ENCODE measurements at regions not wholly inside any gene's neighbourhood (a gene's known extent, or its start where the extent isn't known, plus 50 kb on each side); places are given as distances from the start of the nearest gene placed in this dataset.
"Not testable (repeated sequence)": the region's sequence is repeated elsewhere in the genome, so short reads cannot be mapped to it uniquely, and the experiment has no call there.

DNA sequence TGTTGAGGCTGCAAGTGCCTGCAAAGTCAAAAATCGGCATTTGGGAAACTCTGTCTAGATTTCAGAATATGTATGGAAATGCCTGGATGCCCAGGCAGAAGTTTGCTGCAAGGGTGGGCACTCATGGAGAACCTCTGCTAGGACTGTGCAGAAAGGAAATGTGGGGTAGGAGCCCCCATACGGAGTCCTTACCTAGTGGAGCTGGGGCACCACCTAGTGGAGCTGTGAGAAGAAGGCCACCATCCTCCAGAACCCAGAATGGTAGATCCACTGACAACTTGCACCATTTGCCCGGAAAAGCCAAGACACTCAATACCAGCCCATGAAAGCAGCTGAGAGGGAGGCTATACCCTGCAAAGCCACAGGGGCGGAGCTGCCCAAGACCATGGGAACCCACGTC is 671.2 kb upstream of the ZWINT start:
- not testable (repeated sequence) for H3K4me1 ChIP-seq (ENCODE audit: control insufficient read depth in 1 of 2, insufficient read depth in 2 of 2, low read length in 2 of 2); H3K27me3 ChIP-seq (ENCODE audit: low read depth, low read length); H3K4me3 ChIP-seq (ENCODE audit: low read depth in 1 of 2, low read length in 2 of 2); H3K36me3 ChIP-seq (ENCODE audit: control insufficient read depth in 1 of 2, insufficient read depth in 2 of 2, low read length in 2 of 2); H3K27ac ChIP-seq (ENCODE audit: low read length)
- peaks cover 0 to 17% of the 10 kb centered on the region in 2 donors for H3K9me3 ChIP-seq (ENCODE audit: control insufficient read depth in 1 of 2, low read length in 2 of 2)

- peaks cover 0 to 17% of the 10 kb centered on the region in 2 donors for H3K9me3 ChIP-seq (ENCODE audit: control insufficient read depth in 1 of 2, low read length in 2 of 2)
- peak overlapping the region in 1 of 2 donors; percentile 35 for H3K4me3 ChIP-seq (ENCODE audit: low read depth in 1 of 2, low read length in 2 of 2)
- H3K27ac ChIP-seq (ENCODE audit: low read length) = no peak overlapping the region
- no peaks in the 10 kb centered on the region for H3K4me1 ChIP-seq (ENCODE audit: control insufficient read depth in 1 of 2, insufficient read depth in 2 of 2, low read length in 2 of 2)
- H3K36me3 ChIP-seq (ENCODE audit: control insufficient read depth in 1 of 2, insufficient read depth in 2 of 2, low read length in 2 of 2) = no peaks in the 10 kb centered on the region
- H3K27me3 ChIP-seq (ENCODE audit: low read depth, low read length) = no peaks in the 10 kb centered on the region
Measured at GRCh38 chr10:57031346-57031745, 670.3 kb upstream of the ZWINT start.

DNA sequence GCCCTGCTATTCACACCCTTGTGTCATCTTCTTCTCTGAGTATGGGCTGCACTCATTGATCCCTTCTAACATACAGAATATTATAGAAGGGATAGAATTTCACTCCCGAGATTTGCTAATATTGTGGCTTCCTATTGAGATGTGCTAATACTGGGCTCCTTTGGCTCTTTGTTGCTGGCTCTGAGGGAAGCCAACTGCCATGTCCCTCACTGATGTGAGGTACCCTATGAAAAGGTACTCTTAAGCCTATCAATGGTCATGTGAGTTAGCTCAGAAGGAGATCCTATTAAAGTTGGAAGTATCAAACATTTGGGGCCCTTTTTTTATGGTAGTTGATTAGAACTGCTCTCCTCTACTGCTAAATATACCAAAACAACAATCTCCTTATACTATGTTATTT is 665.2 kb upstream of the ZWINT start:
- no peak overlapping the region for H3K27ac ChIP-seq (ENCODE audit: low read length)
- H3K9me3 ChIP-seq (ENCODE audit: control insufficient read depth in 1 of 2, low read length in 2 of 2) = peaks cover 0 to 2% of the 10 kb centered on the region in 2 donors
- H3K4me1 ChIP-seq (ENCODE audit: control insufficient read depth in 1 of 2, insufficient read depth in 2 of 2, low read length in 2 of 2) = no peaks in the 10 kb centered on the region
- H3K4me3 ChIP-seq (ENCODE audit: low read depth in 1 of 2, low read length in 2 of 2) = no peak overlapping the region
- no peaks in the 10 kb centered on the region for H3K27me3 ChIP-seq (ENCODE audit: low read depth, low read length)
- H3K36me3 ChIP-seq (ENCODE audit: control insufficient read depth in 1 of 2, insufficient read depth in 2 of 2, low read length in 2 of 2) = no peaks in the 10 kb centered on the region

GRCh38 chr10:57023626-57024025 is 662.6 kb upstream of the ZWINT start:
- no peaks in the 10 kb centered on the region for H3K4me1 ChIP-seq (ENCODE audit: control insufficient read depth in 1 of 2, insufficient read depth in 2 of 2, low read length in 2 of 2)

GRCh38 chr10:57018452-57018851 is 657.4 kb upstream of the ZWINT start:
- no peaks in the 10 kb centered on the region for H3K9me3 ChIP-seq (ENCODE audit: control insufficient read depth in 1 of 2, low read length in 2 of 2)
- H3K4me1 ChIP-seq (ENCODE audit: control insufficient read depth in 1 of 2, insufficient read depth in 2 of 2, low read length in 2 of 2) = no peaks in the 10 kb centered on the region
- no peaks in the 10 kb centered on the region for H3K36me3 ChIP-seq (ENCODE audit: control insufficient read depth in 1 of 2, insufficient read depth in 2 of 2, low read length in 2 of 2)
- no peak overlapping the region for H3K27ac ChIP-seq (ENCODE audit: low read length)
- H3K4me3 ChIP-seq (ENCODE audit: low read depth in 1 of 2, low read length in 2 of 2) = no peak overlapping the region
- H3K27me3 ChIP-seq (ENCODE audit: low read depth, low read length) = no peaks in the 10 kb centered on the region

More at GRCh38 chr10:57023626-57024025, 662.6 kb upstream of the ZWINT start:
- no peak overlapping the region for H3K27ac ChIP-seq (ENCODE audit: low read length)
- H3K9me3 ChIP-seq (ENCODE audit: control insufficient read depth in 1 of 2, low read length in 2 of 2) = no peaks in the 10 kb centered on the region
- no peaks in the 10 kb centered on the region for H3K36me3 ChIP-seq (ENCODE audit: control insufficient read depth in 1 of 2, insufficient read depth in 2 of 2, low read length in 2 of 2)
- no peak overlapping the region for H3K4me3 ChIP-seq (ENCODE audit: low read depth in 1 of 2, low read length in 2 of 2)
- no peaks in the 10 kb centered on the region for H3K27me3 ChIP-seq (ENCODE audit: low read depth, low read length)

DNA sequence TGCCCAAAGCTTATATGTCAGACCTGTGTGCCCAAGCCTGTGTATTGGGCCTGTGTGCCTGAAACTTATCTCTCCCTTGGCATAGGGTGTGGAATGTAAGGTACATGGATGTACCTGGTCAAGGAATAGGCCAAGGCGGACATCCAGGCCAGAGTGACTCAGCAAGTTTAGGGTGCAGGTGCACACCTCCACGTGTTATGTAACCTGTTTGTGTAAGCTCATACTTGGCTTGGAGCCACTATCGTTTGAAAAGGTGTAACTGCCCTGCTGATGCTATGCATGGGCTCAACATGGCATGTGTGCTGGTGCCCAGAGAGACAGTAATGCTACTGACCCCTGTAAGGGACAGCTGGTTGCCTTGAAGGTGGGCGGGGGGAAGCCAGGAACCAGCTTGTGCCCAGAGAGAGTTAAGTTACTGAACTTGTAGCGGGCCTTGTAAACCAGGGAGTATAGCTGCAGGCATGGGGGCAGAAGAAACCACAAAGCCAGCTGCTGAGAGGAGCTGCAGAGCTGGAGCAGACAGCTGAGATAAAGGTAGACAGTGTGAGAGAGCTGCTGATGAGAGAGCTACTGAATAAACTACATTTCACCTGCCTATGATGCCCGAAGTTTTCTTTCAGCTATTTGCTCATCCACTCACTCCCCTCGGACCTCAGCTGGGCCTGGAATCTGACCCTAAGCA is 656.4 kb upstream of the ZWINT start:
- H3K27ac ChIP-seq (ENCODE audit: low read length) = no peak overlapping the region
- H3K36me3 ChIP-seq (ENCODE audit: control insufficient read depth in 1 of 2, insufficient read depth in 2 of 2, low read length in 2 of 2) = no peaks in the 10 kb centered on the region
- no peaks in the 10 kb centered on the region for H3K4me1 ChIP-seq (ENCODE audit: control insufficient read depth in 1 of 2, insufficient read depth in 2 of 2, low read length in 2 of 2)
- no peak overlapping the region for H3K4me3 ChIP-seq (ENCODE audit: low read depth in 1 of 2, low read length in 2 of 2)
- no peaks in the 10 kb centered on the region for H3K27me3 ChIP-seq (ENCODE audit: low read depth, low read length)
- no peaks in the 10 kb centered on the region for H3K9me3 ChIP-seq (ENCODE audit: control insufficient read depth in 1 of 2, low read length in 2 of 2)

GRCh38 chr10:57015595-57016318 is 654.7 kb upstream of the ZWINT start:
- Histone ChIP-seq H3K9me3 (ENCODE audit: control insufficient read depth in 1 of 2, low read length in 2 of 2) (no peaks in the 10 kb centered on the region), H3K27ac (ENCODE audit: low read length) (no peak overlapping the region), H3K36me3 (ENCODE audit: control insufficient read depth in 1 of 2, insufficient read depth in 2 of 2, low read length in 2 of 2) (no peaks in the 10 kb centered on the region), H3K27me3 (ENCODE audit: low read depth, low read length) (no peaks in the 10 kb centered on the region), H3K4me1 (ENCODE audit: control insufficient read depth in 1 of 2, insufficient read depth in 2 of 2, low read length in 2 of 2) (no peaks in the 10 kb centered on the region), H3K4me3 (ENCODE audit: low read depth in 1 of 2, low read length in 2 of 2) (no peak overlapping the region)

- no peaks in the 10 kb centered on the region for H3K4me1 ChIP-seq (ENCODE audit: control insufficient read depth in 1 of 2, insufficient read depth in 2 of 2, low read length in 2 of 2)
- H3K27ac ChIP-seq (ENCODE audit: low read length) = no peak overlapping the region
- no peaks in the 10 kb centered on the region for H3K27me3 ChIP-seq (ENCODE audit: low read depth, low read length)
- H3K36me3 ChIP-seq (ENCODE audit: control insufficient read depth in 1 of 2, insufficient read depth in 2 of 2, low read length in 2 of 2) = no peaks in the 10 kb centered on the region
- H3K4me3 ChIP-seq (ENCODE audit: low read depth in 1 of 2, low read length in 2 of 2) = no peak overlapping the region
- H3K9me3 ChIP-seq (ENCODE audit: control insufficient read depth in 1 of 2, low read length in 2 of 2) = no peaks in the 10 kb centered on the region
Measured at GRCh38 chr10:57015187-57015586, 654.1 kb upstream of the ZWINT start.

DNA sequence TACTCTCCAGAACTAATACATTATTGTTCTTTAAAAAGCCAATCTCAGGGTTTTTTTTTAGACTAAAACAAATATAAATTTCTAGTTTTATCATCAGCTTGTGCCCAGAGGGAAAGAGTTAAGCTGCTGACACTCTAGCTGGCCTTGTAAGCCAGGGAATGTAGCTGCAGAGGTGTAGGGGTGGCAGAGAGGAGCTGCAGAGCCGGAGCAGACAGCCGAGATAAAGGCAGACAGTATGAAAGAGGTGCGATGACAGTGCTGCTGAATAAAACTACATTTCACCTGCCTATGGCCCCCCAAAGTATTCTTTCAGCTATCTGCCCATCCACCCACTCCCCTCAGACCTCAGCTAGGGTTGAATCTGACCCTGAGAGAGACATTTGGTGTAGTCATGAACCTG is 653.7 kb upstream of the ZWINT start:
- no peak overlapping the region for H3K4me3 ChIP-seq (ENCODE audit: low read depth in 1 of 2, low read length in 2 of 2)
- H3K27me3 ChIP-seq (ENCODE audit: low read depth, low read length) = no peaks in the 10 kb centered on the region
- H3K27ac ChIP-seq (ENCODE audit: low read length) = no peak overlapping the region
- H3K9me3 ChIP-seq (ENCODE audit: control insufficient read depth in 1 of 2, low read length in 2 of 2) = no peaks in the 10 kb centered on the region
- no peaks in the 10 kb centered on the region for H3K36me3 ChIP-seq (ENCODE audit: control insufficient read depth in 1 of 2, insufficient read depth in 2 of 2, low read length in 2 of 2)
- no peaks in the 10 kb centered on the region for H3K4me1 ChIP-seq (ENCODE audit: control insufficient read depth in 1 of 2, insufficient read depth in 2 of 2, low read length in 2 of 2)

DNA sequence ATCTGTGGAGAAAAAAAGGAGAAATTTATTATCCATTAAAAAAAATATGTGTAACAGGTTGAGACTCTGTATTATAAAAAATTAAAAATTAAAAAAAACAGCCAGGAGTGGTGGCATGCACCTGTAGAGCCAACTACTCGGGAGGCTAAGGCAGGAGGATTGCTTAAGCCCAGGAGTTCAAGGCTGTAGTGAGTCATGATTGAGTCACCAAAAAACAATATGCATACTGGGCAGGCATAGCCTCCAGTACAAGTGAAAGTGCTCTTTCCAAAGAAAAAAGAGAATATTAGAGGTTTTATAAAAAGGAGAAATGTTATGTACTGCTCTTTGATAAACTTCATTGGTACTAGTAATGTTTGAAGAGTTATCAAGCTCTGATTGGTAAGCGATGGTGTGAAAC is 647.1 kb upstream of the ZWINT start:
- H3K27me3 ChIP-seq (ENCODE audit: low read depth, low read length) = no peaks in the 10 kb centered on the region

GRCh38 chr10:56991591-56992069 is 630.6 kb upstream of the ZWINT start:
- Histone ChIP-seq H3K27me3 (ENCODE audit: low read depth, low read length) (no peaks in the 10 kb centered on the region), H3K9me3 (ENCODE audit: control insufficient read depth in 1 of 2, low read length in 2 of 2) (no peaks in the 10 kb centered on the region), H3K4me1 (ENCODE audit: control insufficient read depth in 1 of 2, insufficient read depth in 2 of 2, low read length in 2 of 2) (no peaks in the 10 kb centered on the region), H3K27ac (ENCODE audit: low read length) (no peak overlapping the region), H3K4me3 (ENCODE audit: low read depth in 1 of 2, low read length in 2 of 2) (no peak overlapping the region), H3K36me3 (ENCODE audit: control insufficient read depth in 1 of 2, insufficient read depth in 2 of 2, low read length in 2 of 2) (no peaks in the 10 kb centered on the region)

More for the DNA sequence above, 647.1 kb upstream of the ZWINT start:
- H3K36me3 ChIP-seq (ENCODE audit: control insufficient read depth in 1 of 2, insufficient read depth in 2 of 2, low read length in 2 of 2) = no peaks in the 10 kb centered on the region
- no peaks in the 10 kb centered on the region for H3K4me1 ChIP-seq (ENCODE audit: control insufficient read depth in 1 of 2, insufficient read depth in 2 of 2, low read length in 2 of 2)
- H3K9me3 ChIP-seq (ENCODE audit: control insufficient read depth in 1 of 2, low read length in 2 of 2) = no peaks in the 10 kb centered on the region
- no peak overlapping the region for H3K4me3 ChIP-seq (ENCODE audit: low read depth in 1 of 2, low read length in 2 of 2)
- no peak overlapping the region for H3K27ac ChIP-seq (ENCODE audit: low read length)
